ENCODE measurements at regions not wholly inside any gene's neighbourhood (a gene's known extent, or its start where the extent isn't known, plus 50 kb on each side); places are given as distances from the start of the nearest gene placed in this dataset.
"Not testable (repeated sequence)": the region's sequence is repeated elsewhere in the genome, so short reads cannot be mapped to it uniquely, and the experiment has no call there.

DNA sequence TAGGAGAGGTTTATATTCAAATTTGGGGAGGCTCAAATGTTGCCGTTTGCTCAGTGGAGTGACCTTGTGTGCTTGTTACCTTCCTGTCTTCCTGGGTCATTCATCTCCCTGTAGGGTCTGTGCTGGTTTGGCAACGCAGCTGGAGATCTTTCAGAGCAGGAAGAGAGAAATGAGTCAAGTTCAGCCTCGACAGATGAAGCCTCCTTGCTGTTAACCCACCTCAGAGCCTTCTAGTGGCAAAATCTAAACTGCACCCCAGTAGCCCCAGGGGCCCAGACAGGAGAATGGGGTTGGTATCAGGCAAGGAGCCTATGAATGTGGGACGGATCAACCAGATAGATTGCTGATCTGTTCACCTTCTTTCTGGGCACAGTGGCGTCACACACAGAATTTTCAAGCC is 999.3 kb downstream of the VRK1 start:
- intact Hi-C loops (cut with DNase I), result no loop called here
- Histone ChIP-seq H3K4me3 (no peak overlapping the region), H3K27ac (no peak overlapping the region), H3K4me1 (replicated peaks) (no peaks in the 10 kb centered on the region), H3K36me3 (no peaks in the 10 kb centered on the region), H3K27me3 (replicated peaks; ENCODE audit: insufficient read depth) (no peaks in the 10 kb centered on the region), H3K9me3 (no peaks in the 10 kb centered on the region)
- WGBS, result 84% methylated on average over 5 of the region's 5 CpGs
- TF ChIP-seq POLR2A (IDR thresholded peaks at IDR 0.05) (no peak), POLR2AphosphoS5 (IDR thresholded peaks at IDR 0.05) (no peak)
- TF ChIP-seq, protein P1, sequence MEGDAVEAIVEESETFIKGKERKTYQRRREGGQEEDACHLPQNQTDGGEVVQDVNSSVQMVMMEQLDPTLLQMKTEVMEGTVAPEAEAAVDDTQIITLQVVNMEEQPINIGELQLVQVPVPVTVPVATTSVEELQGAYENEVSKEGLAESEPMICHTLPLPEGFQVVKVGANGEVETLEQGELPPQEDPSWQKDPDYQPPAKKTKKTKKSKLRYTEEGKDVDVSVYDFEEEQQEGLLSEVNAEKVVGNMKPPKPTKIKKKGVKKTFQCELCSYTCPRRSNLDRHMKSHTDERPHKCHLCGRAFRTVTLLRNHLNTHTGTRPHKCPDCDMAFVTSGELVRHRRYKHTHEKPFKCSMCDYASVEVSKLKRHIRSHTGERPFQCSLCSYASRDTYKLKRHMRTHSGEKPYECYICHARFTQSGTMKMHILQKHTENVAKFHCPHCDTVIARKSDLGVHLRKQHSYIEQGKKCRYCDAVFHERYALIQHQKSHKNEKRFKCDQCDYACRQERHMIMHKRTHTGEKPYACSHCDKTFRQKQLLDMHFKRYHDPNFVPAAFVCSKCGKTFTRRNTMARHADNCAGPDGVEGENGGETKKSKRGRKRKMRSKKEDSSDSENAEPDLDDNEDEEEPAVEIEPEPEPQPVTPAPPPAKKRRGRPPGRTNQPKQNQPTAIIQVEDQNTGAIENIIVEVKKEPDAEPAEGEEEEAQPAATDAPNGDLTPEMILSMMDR (IDR thresholded peaks at IDR 0.05), result no peak
- DNase-seq (ENCODE audit: low spot score), result no peak

DNA sequence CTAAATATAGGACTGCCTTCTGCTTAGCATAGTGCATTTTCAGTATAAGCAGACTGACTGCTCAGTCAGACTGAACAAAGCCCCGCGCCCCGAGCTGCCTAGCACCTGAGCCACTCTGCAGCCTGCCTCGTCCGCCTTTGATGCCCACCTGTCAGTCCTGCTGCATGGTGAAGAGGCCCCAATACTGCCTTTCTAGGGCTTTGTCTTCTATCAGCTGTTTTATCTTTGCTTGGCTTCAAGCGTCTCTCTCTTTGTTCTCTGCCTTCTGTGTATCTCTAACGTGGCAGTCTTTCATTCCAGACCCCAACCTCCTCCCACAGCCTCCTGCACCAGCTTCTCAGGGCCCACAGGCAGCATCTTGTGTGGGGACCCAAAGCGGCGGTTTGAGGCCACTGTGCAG is 1001.0 kb downstream of the VRK1 start:
- Histone ChIP-seq H3K27me3 (replicated peaks; ENCODE audit: insufficient read depth) (no peaks in the 10 kb centered on the region), H3K36me3 (no peaks in the 10 kb centered on the region), H3K4me3 (no peak overlapping the region), H3K9me3 (no peaks in the 10 kb centered on the region), H3K4me1 (replicated peaks) (no peaks in the 10 kb centered on the region), H3K27ac (no peak overlapping the region)
- TF ChIP-seq POLR2A (IDR thresholded peaks at IDR 0.05), result no peak
- TF ChIP-seq, protein P1 (IDR thresholded peaks at IDR 0.05), result no peak
- TF ChIP-seq POLR2AphosphoS5 (IDR thresholded peaks at IDR 0.05), result no peak
- no peak for DNase-seq (ENCODE audit: low spot score)
- intact Hi-C loops (cut with DNase I), result no loop called here
- WGBS, result 55% methylated on average over 9 of the region's 9 CpGs

DNA sequence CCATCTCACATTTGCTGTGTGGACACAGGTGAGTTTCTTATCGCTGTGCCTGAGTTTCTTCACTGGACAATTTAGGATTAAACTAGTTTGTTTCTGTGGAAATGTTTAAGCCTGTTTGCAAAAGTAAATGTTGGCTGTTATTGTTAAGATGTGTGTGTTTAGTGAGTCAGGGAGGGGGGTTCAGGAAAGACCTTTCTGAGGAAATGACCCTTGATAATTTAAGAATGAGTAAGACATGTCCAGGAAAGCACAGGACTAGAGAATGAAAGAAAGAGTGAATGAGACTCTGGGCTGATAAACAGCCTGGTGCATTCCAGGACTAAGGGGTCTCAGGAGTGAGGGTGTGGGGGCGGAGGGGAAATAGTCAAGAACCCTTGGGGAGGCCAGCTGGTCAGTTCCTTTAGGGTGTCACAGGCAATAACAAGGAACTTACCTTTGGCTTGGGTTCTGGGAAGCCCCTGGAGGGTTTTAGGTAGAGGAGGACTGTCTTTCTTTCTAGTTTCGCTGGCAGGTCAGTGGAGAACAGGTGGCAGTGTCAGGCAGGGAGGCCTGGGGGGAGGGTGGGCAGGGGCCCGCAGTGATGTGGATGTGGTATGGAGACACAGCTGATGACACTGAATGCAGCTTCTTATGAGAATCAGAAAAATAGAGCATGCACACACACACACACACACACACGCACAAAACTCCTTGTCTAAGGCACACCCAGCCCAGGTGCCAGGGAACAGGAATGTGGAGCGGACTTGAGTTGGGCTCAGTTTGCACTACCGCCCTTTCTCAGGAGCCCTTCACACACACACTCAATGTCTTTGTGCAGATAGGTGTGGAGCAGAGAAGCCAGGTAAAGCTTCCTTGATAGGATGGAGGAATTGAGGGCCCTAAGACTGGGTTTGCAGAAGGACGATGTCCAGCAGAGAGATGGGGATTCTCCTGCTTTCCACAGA is 1005.5 kb downstream of the VRK1 start:
- Histone ChIP-seq H3K27ac (no peak overlapping the region), H3K27me3 (replicated peaks; ENCODE audit: insufficient read depth) (no peaks in the 10 kb centered on the region), H3K4me3 (no peak overlapping the region), H3K36me3 (no peaks in the 10 kb centered on the region), H3K4me1 (replicated peaks) (no peaks in the 10 kb centered on the region), H3K9me3 (no peaks in the 10 kb centered on the region)
- intact Hi-C loops (cut with DNase I), result no loop called here
- WGBS, result 84% methylated on average over 8 of the region's 8 CpGs
- no peak for TF ChIP-seq POLR2A (IDR thresholded peaks at IDR 0.05)
- no peak for TF ChIP-seq POLR2AphosphoS5 (IDR thresholded peaks at IDR 0.05)
- TF ChIP-seq, protein P1 (IDR thresholded peaks at IDR 0.05), result no peak
- no peak for DNase-seq (ENCODE audit: low spot score)

DNA sequence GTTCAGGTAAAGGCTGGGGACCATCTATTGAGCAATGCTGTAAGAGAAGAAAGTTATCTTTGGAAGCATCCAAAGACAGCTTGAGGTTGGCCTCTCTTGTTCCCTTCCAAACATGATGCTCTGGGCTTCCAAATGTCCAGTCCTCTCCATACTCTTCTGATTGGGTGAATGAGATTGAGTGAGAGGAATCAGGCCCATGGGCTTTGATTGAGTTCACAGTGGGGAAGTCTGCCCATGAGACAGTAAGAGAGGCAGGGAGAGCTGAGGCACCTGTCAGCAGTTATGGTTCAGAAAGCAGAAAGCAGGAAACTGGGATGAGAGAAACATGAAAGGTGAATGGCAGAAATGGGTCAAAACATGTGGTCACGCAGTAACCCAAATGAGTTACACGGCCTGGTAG is 1006.9 kb downstream of the VRK1 start:
- no peak for TF ChIP-seq POLR2AphosphoS5 (IDR thresholded peaks at IDR 0.05)
- TF ChIP-seq, protein P1 (IDR thresholded peaks at IDR 0.05), result no peak
- no peak for TF ChIP-seq POLR2A (IDR thresholded peaks at IDR 0.05)
- Histone ChIP-seq H3K27me3 (replicated peaks; ENCODE audit: insufficient read depth) (no peaks in the 10 kb centered on the region), H3K9me3 (no peaks in the 10 kb centered on the region), H3K36me3 (no peaks in the 10 kb centered on the region), H3K4me3 (no peak overlapping the region), H3K4me1 (replicated peaks) (no peaks in the 10 kb centered on the region), H3K27ac (no peak overlapping the region)
- WGBS, result 95% methylated on average over 2 of the region's 2 CpGs
- DNase-seq (ENCODE audit: low spot score), result no peak
- intact Hi-C loops (cut with DNase I), result no loop called here

DNA sequence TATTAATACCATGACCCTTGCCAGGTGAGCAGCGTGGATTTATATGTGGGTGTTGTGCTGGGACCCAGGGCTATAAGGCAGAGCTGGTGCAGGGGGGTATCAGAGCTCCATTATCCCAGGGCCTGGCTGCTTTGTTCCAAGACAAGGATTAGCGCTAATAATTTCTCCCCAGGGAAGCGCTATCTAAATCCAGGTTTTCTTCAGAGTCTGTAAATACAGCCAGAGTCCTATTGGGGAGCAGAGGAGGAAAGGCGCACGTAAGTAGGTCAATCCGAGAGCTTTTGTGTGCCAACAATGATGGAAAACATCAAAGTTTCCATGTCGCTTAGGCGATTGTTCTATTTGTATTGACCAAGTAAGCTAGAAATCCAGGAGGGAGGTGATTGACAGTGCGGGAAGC is 1009.7 kb downstream of the VRK1 start:
- WGBS, result 76% methylated on average over 9 of the region's 9 CpGs
- H3K27ac ChIP-seq, result no peak overlapping the region
- DNase-seq (ENCODE audit: low spot score), result no peak

DNA sequence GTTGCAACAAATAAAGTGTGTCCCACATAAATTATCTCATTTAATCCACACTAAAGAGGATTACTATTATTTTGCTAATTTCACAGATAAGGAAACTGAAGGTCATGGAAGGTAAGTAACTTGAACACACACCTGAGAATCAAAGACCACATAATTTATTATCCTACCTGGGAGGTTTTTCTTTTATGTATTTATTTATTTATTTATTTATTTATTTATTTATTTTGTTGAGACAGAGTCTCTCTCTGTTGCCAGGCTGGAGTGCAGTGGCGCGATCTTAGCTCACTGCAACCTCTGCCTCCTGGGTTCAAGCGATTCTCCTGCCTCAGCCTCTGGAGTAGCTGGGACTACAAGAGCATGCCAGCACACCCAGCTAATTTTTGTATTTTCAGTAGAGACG is 1011.4 kb downstream of the VRK1 start:
- H3K4me3 ChIP-seq; H3K4me1 ChIP-seq (replicated peaks); H3K27me3 ChIP-seq (replicated peaks; ENCODE audit: insufficient read depth); H3K27ac ChIP-seq; intact Hi-C loops (cut with DNase I); H3K9me3 ChIP-seq; DNase-seq (ENCODE audit: low spot score); H3K36me3 ChIP-seq: not testable (repeated sequence)
- WGBS, result 93% methylated on average over 4 of the region's 4 CpGs

More for the DNA sequence above, 1009.7 kb downstream of the VRK1 start:
- Histone ChIP-seq H3K4me3 (no peak overlapping the region), H3K27me3 (replicated peaks; ENCODE audit: insufficient read depth) (no peaks in the 10 kb centered on the region), H3K4me1 (replicated peaks) (no peaks in the 10 kb centered on the region), H3K9me3 (no peaks in the 10 kb centered on the region), H3K36me3 (no peaks in the 10 kb centered on the region)
- intact Hi-C loops (cut with DNase I), result no loop called here
- TF ChIP-seq POLR2AphosphoS5 (IDR thresholded peaks at IDR 0.05), result no peak

All from prostate gland (tissue), 2 donors.